Fibroblast of lung (primary cell): ENCODE measurements at regions not wholly inside any gene's neighbourhood (a gene's known extent, or its start where the extent isn't known, plus 50 kb on each side); places are given as distances from the start of the nearest gene placed in this dataset.

Source experiments
- DNase-seq, 2 donors: peaks; one replicate each; pipeline versions ENCODE4 v3.0.0 to v3.0.0-alpha.2; 2010; ENCODE audit warnings: low read depth in 2 of 2
- H2AFZ ChIP-seq: 2 replicates; pipeline ENCODE4 v1.5.1; 2012; ENCODE audit warnings: low read length, control low read depth, inconsistent platforms
- H3K27ac ChIP-seq: 2 replicates; pipeline ENCODE4 v1.5.1; 2011; ENCODE audit warnings: low read length, control low read depth; ENCODE audit not compliant: insufficient read depth
- H3K27me3 ChIP-seq: 2 replicates; pipeline ENCODE4 v1.5.1; 2011; ENCODE audit warnings: mild to moderate bottlenecking, low read length; ENCODE audit not compliant: control insufficient read depth, insufficient read depth
- H3K36me3 ChIP-seq: 2 replicates; pipeline ENCODE4 v1.5.1; 2011; ENCODE audit warnings: low read length; ENCODE audit not compliant: control insufficient read depth, insufficient read depth
- H3K4me1 ChIP-seq: 2 replicates; pipeline ENCODE4 v1.5.1; 2011; ENCODE audit warnings: low read length; ENCODE audit not compliant: control insufficient read depth, insufficient read depth; ENCODE audit errors: extremely low read depth
- H3K4me2 ChIP-seq: 2 replicates; pipeline ENCODE4 v1.5.1; 2011; ENCODE audit warnings: low read length, control low read depth; ENCODE audit not compliant: insufficient read depth; ENCODE audit errors: extremely low read depth
- H3K4me3 ChIP-seq, 4 experiments: fragments of 200-600 bp in 1 of 4; sonication (generic) in 1 of 4; replicated peaks in 1 of 4; 2 replicates each; pipeline ENCODE4 v1.5.1; 2011 to 2016; ENCODE audit warnings: low read length in 4 of 4, low read depth in 3 of 4, mild to moderate bottlenecking in 3 of 4, control low read depth in 2 of 4, inconsistent platforms in 1 of 4, mixed read lengths in 1 of 4; ENCODE audit not compliant: insufficient read depth in 1 of 4; ENCODE audit errors: control extremely low read depth in 1 of 4
- H3K79me2 ChIP-seq: 2 replicates; pipeline ENCODE4 v1.5.1; 2012; ENCODE audit warnings: mild to moderate bottlenecking, low read length, inconsistent platforms; ENCODE audit not compliant: control insufficient read depth, insufficient read depth
- H3K9ac ChIP-seq: 2 replicates; pipeline ENCODE4 v1.5.1; 2011; ENCODE audit warnings: mild to moderate bottlenecking, low read length, control low read depth; ENCODE audit not compliant: insufficient read depth
- H3K9me3 ChIP-seq: 2 replicates; pipeline ENCODE4 v1.5.1; 2012; ENCODE audit warnings: low read depth, low read length; ENCODE audit not compliant: control insufficient read depth, insufficient read depth
- H4K20me1 ChIP-seq: 2 replicates; pipeline ENCODE4 v1.5.1; 2011; ENCODE audit warnings: low read length; ENCODE audit not compliant: control insufficient read depth, insufficient read depth; ENCODE audit errors: extremely low read depth
- EZH2 ChIP-seq: IDR thresholded peaks from 2 replicates; pipeline ENCODE4 v1.5.1; 2012; ENCODE audit warnings: low read length, control low read depth, mild to moderate bottlenecking; ENCODE audit errors: missing control alignments
- TF ChIP-seq, protein P1 (sequence below), 2 donors: IDR thresholded peaks in 1 of 2; conservative IDR thresholded peaks in 1 of 2; 1 replicate in 1 of 2; 2 replicates in 1 of 2; pipeline ENCODE4 v1.5.1; 2011 to 2012; ENCODE audit warnings: low read length in 2 of 2, control low read depth in 1 of 2, inconsistent platforms in 1 of 2, low read depth in 1 of 2, mild to moderate bottlenecking in 1 of 2

GRCh38 chr13:90032841-90033493 lies 1314.5 kb upstream of the MIR17HG start:
- H4K20me1 ChIP-seq: no peaks in the 10 kb centered on the region
- DNase-seq: no peak
- TF ChIP-seq EZH2: no peak

GRCh38 chr13:90039516-90039915 lies 1308.0 kb upstream of the MIR17HG start:
- H2AFZ ChIP-seq: no peak overlapping the region
- no peak overlapping the region for H3K27ac ChIP-seq
- H3K27me3 ChIP-seq: no peaks in the 10 kb centered on the region
- TF ChIP-seq, protein P1, sequence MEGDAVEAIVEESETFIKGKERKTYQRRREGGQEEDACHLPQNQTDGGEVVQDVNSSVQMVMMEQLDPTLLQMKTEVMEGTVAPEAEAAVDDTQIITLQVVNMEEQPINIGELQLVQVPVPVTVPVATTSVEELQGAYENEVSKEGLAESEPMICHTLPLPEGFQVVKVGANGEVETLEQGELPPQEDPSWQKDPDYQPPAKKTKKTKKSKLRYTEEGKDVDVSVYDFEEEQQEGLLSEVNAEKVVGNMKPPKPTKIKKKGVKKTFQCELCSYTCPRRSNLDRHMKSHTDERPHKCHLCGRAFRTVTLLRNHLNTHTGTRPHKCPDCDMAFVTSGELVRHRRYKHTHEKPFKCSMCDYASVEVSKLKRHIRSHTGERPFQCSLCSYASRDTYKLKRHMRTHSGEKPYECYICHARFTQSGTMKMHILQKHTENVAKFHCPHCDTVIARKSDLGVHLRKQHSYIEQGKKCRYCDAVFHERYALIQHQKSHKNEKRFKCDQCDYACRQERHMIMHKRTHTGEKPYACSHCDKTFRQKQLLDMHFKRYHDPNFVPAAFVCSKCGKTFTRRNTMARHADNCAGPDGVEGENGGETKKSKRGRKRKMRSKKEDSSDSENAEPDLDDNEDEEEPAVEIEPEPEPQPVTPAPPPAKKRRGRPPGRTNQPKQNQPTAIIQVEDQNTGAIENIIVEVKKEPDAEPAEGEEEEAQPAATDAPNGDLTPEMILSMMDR (conservative IDR thresholded peaks at IDR 0.05 in 1 of 2, IDR thresholded peaks at IDR 0.05 in 1 of 2; ENCODE audit: low read depth in 1 of 2, low read length in 2 of 2): no peak
- TF ChIP-seq EZH2: no peak
- H3K9me3 ChIP-seq: no peaks in the 10 kb centered on the region
- no peaks in the 10 kb centered on the region for H3K36me3 ChIP-seq
- DNase-seq: no peak
- H3K4me1 ChIP-seq: no peaks in the 10 kb centered on the region
- no peak overlapping the region for H3K9ac ChIP-seq
- H3K4me3 ChIP-seq: no peak overlapping the region
- H3K4me2 ChIP-seq: no peak overlapping the region
- no peaks in the 10 kb centered on the region for H4K20me1 ChIP-seq
- H3K79me2 ChIP-seq: no peaks in the 10 kb centered on the region

More at GRCh38 chr13:90032841-90033493, 1314.5 kb upstream of the MIR17HG start:
- H3K4me2 ChIP-seq: no peak overlapping the region
- no peaks in the 10 kb centered on the region for H3K36me3 ChIP-seq
- no peaks in the 10 kb centered on the region for H3K27me3 ChIP-seq
- no peak overlapping the region for H2AFZ ChIP-seq
- no peaks in the 10 kb centered on the region for H3K9me3 ChIP-seq
- H3K9ac ChIP-seq: no peak overlapping the region
- H3K4me3 ChIP-seq: no peak overlapping the region
- H3K27ac ChIP-seq: no peak overlapping the region
- H3K79me2 ChIP-seq: no peaks in the 10 kb centered on the region
- H3K4me1 ChIP-seq: no peaks in the 10 kb centered on the region

DNA sequence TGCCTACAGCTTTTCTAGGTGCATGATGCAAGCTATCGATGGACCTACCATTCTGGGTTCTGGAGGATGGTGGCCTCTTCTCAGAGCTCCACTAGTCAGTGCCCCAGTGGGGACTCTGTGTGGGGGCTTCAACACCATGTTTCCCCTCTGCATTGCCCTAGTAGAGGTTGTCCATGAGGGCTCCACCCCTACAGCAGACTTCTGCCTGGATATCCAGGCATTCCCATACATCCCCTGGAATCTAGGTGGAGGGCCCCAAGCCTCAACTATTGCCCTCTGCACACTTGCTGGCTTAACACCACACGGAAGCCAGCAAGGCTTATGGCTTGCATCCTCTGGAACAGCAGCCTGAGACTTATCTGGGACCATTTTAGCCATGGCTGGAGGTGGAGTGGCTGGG lies 1299.9 kb upstream of the MIR17HG start:
- Histone ChIP-seq H4K20me1 (no peaks in the 10 kb centered on the region), H3K9ac (no peak overlapping the region), H3K27me3 (no peaks in the 10 kb centered on the region), H3K4me3 (no peak overlapping the region), H3K36me3 (no peaks in the 10 kb centered on the region), H2AFZ (no peak overlapping the region), H3K4me1 (no peaks in the 10 kb centered on the region), H3K79me2 (no peaks in the 10 kb centered on the region), H3K27ac (no peak overlapping the region), H3K4me2 (no peak overlapping the region), H3K9me3 (no peaks in the 10 kb centered on the region)
- no peak for DNase-seq
- TF ChIP-seq EZH2: no peak
- TF ChIP-seq, protein P1 (conservative IDR thresholded peaks at IDR 0.05 in 1 of 2, IDR thresholded peaks at IDR 0.05 in 1 of 2; ENCODE audit: low read depth in 1 of 2, low read length in 2 of 2): no peak
